ENCODE measurements at regions not wholly inside any gene's neighbourhood (a gene's known extent, or its start where the extent isn't known, plus 50 kb on each side); places are given as distances from the start of the nearest gene placed in this dataset.
"Not testable (repeated sequence)": the region's sequence is repeated elsewhere in the genome, so short reads cannot be mapped to it uniquely, and the experiment has no call there.

DNA sequence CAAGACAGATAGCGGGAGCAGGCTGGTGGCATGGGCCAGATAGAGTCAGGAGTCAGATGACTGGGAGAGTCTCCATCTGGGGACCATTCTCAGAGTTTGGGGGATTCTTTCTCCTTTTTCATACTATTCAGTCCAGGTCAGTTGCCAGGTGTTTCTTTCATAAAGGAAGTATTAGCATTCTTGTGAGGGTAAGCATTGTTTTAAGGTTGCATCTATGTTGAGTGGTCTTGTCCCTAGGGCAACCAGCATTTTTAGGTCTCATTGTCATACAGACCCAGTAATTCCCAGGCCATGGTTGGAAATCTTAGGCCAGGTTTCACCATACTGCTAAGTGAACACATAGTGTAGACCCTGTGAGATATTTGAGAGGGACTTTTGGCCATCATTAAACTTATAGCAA, 122.3 kb upstream of the POC5 start:
- DNase-seq, result no peak

DNA sequence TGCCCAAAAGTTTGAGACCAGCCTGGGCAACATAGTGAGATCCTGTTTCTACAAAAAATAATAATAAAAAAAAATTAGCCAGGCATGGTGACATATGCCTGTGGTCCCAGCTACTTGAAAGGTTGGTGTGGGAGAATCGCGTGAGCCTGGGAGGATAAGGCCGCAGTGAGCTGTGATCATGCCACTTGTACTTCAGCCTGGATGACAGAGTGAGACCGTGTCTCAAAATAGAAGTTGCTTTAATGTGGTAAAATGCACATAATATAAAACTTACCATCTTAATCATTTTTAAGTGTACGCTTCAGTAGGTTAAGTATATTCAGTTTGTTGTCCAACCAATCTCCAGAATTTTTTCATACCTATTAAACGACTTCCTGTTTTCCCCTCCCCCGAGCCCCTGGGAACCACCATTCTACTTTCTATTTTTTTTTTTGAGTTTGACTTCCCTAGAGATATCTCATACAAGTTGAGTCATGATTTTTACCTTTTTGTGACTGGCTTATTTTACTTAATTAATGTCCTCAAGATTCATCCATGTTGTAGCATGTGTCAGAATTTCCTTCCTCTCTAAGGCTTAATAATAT, 120.1 kb upstream of the POC5 start:
- DNase-seq, result no peak

DNA sequence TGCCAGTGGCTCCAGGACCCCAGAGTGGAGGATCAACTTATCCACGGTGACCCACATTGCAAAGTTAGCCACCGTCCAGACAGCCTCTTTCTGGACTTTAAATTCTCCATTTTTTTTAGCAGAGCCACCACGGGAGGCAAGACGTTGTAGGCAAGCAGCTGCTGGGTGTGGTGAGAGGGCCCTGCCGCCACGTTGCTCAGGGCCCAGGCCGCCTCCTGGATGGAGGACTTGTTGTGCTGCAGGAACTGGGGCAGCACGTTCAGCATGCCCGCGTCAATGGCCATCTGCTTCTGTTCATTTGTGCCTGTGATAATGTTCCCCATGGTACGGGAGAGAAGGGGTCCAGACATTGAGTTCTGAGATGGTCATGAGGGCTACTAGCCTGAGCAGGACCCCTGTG, 114.3 kb upstream of the POC5 start:
- DNase-seq, result no peak

DNA sequence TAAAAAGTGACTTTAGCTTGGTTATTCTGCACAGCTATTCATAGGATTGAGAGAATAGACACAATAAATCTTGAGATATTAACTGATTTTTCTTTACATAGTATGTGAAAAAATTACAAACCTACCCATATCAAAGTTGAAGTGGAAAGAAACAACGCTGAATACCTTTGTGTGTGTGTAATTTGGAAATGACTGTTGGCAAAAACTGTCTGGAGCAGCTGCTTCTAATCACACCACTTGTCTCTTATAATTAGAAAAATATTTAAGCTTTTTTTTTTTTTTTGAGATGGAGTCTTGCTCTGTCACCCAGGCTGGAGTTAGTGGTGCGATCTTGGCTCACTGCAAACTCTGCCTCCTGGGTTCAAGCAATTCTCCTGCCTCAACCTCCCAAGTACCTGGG, 110.8 kb upstream of the POC5 start:
- no peak for DNase-seq

GRCh38 chr5:75824323-75824722, 107.1 kb upstream of the POC5 start:
- DNase-seq, result no peak

- DNase-seq, result no peak
Measured at GRCh38 chr5:75823811-75824210, 106.6 kb upstream of the POC5 start.

DNA sequence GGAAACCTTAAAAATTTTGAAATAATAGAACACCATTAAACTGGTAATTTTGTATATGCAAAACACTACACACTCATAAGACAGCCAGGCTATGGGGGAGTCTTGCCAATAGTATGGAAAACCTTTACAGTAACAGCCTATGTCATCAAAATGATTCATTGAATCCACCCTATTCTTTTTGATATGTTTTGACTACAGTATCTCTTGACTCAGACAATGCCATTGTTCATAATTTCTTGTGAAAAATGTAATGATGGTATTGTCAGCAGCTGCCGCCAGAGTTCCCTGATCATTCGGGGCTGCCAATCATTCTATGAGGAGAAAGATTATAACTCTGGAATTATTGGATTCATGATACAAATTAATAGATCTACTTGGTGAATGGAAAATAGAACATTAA, 101.4 kb upstream of the POC5 start:
- no peak for DNase-seq

DNA sequence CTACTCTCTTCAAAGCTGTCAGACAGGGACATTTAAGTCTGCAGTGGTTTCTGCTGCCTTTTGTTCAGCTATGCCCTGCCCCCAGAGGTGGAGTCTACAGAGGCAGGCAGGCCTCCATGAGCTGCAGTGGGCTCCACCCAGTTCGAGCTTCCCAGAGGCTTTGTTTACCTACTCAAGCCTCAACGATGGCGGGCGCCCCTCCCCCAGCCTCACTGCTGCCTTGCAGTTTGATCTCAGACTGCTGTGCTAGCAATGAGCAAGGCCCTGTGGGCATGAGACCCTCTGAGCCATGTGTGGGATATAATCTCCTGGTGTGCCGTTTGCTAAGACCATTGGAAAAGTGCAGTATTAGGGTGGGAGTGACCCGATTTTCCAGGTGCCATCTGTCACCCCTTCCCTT, 82.5 kb upstream of the POC5 start:
- not testable (repeated sequence) for DNase-seq

- DNase-seq, result not testable (repeated sequence)
Measured at GRCh38 chr5:75769338-75769737, 52.1 kb upstream of the POC5 start.

Measured in OCI-M1 (cell line).